ENCODE measurements at regions not wholly inside any gene's neighbourhood (a gene's known extent, or its start where the extent isn't known, plus 50 kb on each side); places are given as distances from the start of the nearest gene placed in this dataset.

DNA sequence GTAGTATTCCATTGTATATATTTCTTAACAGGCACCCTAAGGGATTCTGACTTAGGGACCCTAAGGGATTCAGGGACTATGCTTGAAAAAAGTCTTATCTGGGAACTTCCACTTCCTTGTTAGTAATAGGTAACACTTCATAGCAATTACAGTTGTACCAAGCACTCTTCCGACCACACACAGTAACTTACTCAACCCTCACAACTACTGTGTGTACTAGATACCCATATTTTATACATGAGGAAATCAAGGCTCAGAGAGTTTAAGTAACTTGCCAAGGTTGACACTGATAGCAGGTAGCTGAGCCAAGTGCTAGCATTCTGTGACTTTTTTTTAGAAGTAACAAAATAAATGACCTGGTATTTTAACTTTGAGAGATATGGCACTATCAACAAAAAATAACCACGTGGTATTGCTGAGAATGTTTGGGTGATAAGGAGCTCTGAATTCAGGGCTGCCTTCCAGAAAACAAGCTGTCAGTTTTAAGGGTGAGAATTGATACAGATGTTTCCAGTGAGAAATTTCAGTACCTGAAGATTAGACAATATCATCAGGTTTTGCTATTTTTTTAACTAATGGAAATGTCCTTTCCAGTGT lies 210.3 kb upstream of the SUCLG2 start:
- Histone ChIP-seq H3K27ac (replicated peaks) (no peak overlapping the region), H3K4me3 (replicated peaks; ENCODE audit: insufficient read depth, low read length) (no peak overlapping the region), H3K27me3 (ENCODE audit: insufficient read depth, poor library complexity, severe bottlenecking) (no peaks in the 10 kb centered on the region)
- TF ChIP-seq SPI1 (IDR thresholded peaks at IDR 0.05; ENCODE audit: borderline replicate concordance, low read depth), result no peak
- no peak for TF ChIP-seq POLR2AphosphoS5 (IDR thresholded peaks at IDR 0.05; ENCODE audit: low read depth)
- no peak for TF ChIP-seq GABPA (IDR thresholded peaks at IDR 0.05; ENCODE audit: low read depth)
- TF ChIP-seq, protein P1, sequence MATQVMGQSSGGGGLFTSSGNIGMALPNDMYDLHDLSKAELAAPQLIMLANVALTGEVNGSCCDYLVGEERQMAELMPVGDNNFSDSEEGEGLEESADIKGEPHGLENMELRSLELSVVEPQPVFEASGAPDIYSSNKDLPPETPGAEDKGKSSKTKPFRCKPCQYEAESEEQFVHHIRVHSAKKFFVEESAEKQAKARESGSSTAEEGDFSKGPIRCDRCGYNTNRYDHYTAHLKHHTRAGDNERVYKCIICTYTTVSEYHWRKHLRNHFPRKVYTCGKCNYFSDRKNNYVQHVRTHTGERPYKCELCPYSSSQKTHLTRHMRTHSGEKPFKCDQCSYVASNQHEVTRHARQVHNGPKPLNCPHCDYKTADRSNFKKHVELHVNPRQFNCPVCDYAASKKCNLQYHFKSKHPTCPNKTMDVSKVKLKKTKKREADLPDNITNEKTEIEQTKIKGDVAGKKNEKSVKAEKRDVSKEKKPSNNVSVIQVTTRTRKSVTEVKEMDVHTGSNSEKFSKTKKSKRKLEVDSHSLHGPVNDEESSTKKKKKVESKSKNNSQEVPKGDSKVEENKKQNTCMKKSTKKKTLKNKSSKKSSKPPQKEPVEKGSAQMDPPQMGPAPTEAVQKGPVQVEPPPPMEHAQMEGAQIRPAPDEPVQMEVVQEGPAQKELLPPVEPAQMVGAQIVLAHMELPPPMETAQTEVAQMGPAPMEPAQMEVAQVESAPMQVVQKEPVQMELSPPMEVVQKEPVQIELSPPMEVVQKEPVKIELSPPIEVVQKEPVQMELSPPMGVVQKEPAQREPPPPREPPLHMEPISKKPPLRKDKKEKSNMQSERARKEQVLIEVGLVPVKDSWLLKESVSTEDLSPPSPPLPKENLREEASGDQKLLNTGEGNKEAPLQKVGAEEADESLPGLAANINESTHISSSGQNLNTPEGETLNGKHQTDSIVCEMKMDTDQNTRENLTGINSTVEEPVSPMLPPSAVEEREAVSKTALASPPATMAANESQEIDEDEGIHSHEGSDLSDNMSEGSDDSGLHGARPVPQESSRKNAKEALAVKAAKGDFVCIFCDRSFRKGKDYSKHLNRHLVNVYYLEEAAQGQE (IDR thresholded peaks at IDR 0.05; ENCODE audit: insufficient replicate concordance, low read depth), result no peak
- TF ChIP-seq, protein P2, sequence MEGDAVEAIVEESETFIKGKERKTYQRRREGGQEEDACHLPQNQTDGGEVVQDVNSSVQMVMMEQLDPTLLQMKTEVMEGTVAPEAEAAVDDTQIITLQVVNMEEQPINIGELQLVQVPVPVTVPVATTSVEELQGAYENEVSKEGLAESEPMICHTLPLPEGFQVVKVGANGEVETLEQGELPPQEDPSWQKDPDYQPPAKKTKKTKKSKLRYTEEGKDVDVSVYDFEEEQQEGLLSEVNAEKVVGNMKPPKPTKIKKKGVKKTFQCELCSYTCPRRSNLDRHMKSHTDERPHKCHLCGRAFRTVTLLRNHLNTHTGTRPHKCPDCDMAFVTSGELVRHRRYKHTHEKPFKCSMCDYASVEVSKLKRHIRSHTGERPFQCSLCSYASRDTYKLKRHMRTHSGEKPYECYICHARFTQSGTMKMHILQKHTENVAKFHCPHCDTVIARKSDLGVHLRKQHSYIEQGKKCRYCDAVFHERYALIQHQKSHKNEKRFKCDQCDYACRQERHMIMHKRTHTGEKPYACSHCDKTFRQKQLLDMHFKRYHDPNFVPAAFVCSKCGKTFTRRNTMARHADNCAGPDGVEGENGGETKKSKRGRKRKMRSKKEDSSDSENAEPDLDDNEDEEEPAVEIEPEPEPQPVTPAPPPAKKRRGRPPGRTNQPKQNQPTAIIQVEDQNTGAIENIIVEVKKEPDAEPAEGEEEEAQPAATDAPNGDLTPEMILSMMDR (IDR thresholded peaks at IDR 0.05; ENCODE audit: insufficient read depth, low read length), result no peak
- DNase-seq (ENCODE audit: low read depth in 1 of 2, low spot score in 1 of 2), result no peak

DNA sequence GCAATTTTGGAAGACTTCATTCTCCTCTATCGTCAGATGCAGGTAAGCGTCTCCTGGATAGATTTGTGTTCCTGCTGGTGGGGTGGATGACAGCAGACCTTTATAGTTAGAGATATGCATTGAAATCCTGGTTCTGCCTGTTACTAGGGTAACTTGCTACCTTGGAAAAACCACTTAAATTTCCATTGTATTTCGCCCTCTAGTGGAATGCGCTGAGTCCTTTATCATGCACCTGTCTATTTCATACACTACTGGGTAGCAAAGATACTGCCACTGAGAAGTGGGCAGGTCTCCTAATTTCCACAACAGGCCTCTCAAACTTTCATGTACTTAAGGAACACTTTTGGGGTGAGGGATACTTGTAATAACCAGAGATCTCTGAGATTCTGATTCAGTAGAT lies 209.5 kb upstream of the SUCLG2 start:
- Histone ChIP-seq H3K27me3 (ENCODE audit: insufficient read depth, poor library complexity, severe bottlenecking) (no peaks in the 10 kb centered on the region), H3K4me3 (replicated peaks; ENCODE audit: insufficient read depth, low read length) (no peak overlapping the region), H3K27ac (replicated peaks) (no peak overlapping the region)
- no peak for DNase-seq (ENCODE audit: low read depth in 1 of 2, low spot score in 1 of 2)
- TF ChIP-seq SPI1 (IDR thresholded peaks at IDR 0.05; ENCODE audit: borderline replicate concordance, low read depth), result no peak
- TF ChIP-seq, protein P2 (IDR thresholded peaks at IDR 0.05; ENCODE audit: insufficient read depth, low read length), result peak; percentile 14

DNA sequence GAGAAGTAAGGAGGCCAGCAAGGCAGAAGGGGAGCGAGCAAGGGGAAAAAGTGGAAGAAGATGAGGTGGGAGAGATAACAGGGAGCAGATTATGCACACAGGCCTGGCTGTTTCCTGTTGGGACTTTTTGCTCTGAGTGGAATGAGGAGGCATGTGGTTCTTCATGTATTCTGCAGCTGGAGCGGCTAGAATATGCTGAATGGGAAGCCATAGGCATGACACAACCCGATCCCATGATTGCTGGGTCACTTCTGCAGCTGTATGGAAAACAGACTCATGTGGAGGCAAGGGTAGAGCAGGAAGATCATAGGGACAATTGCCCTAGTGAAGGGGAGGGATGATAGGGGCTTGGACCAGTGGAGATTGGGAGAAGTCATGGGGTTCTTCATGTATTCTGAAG lies 206.0 kb upstream of the SUCLG2 start:
- DNase-seq (ENCODE audit: low read depth in 1 of 2, low spot score in 1 of 2), result no peak
- no peaks in the 10 kb centered on the region for H3K27me3 ChIP-seq (ENCODE audit: insufficient read depth, poor library complexity, severe bottlenecking)
- H3K27ac ChIP-seq (replicated peaks), result no peak overlapping the region
- H3K4me3 ChIP-seq (replicated peaks; ENCODE audit: insufficient read depth, low read length), result no peak overlapping the region
- TF ChIP-seq GABPA (IDR thresholded peaks at IDR 0.05; ENCODE audit: low read depth) (no peak), SPI1 (IDR thresholded peaks at IDR 0.05; ENCODE audit: borderline replicate concordance, low read depth) (no peak), POLR2AphosphoS5 (IDR thresholded peaks at IDR 0.05; ENCODE audit: low read depth) (no peak)
- TF ChIP-seq, protein P1 (IDR thresholded peaks at IDR 0.05; ENCODE audit: insufficient replicate concordance, low read depth), result no peak
- TF ChIP-seq, protein P2 (IDR thresholded peaks at IDR 0.05; ENCODE audit: insufficient read depth, low read length), result no peak

DNA sequence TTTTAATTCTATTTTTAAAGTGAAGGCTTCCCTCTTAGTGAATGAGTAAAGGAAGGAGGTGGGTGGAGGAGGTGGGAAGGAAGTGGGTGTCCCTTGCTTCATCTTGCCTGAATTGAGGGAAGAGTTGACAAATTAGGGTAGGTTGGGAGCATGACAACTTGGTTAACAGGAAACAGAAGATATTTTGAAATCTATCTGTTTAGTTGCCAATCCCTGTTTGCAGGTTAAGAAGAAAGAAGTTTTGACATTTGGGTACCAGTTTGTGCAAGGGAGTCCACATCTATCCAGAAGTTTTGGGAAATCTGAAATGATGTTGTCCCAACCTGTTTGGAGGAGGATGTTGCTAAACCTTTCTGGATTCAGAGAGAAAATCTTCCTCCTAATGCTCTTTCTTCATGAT lies 204.1 kb upstream of the SUCLG2 start:
- no peaks in the 10 kb centered on the region for H3K27me3 ChIP-seq (ENCODE audit: insufficient read depth, poor library complexity, severe bottlenecking)
- no peak overlapping the region for H3K27ac ChIP-seq (replicated peaks)
- H3K4me3 ChIP-seq (replicated peaks; ENCODE audit: insufficient read depth, low read length), result no peak overlapping the region
- TF ChIP-seq SPI1 (IDR thresholded peaks at IDR 0.05; ENCODE audit: borderline replicate concordance, low read depth), result no peak
- TF ChIP-seq, protein P1 (IDR thresholded peaks at IDR 0.05; ENCODE audit: insufficient replicate concordance, low read depth), result no peak
- peak in 1 of 2 experiments; percentile 7 for DNase-seq (ENCODE audit: low read depth in 1 of 2, low spot score in 1 of 2)
